AG20443 (cell line): ENCODE measurements at regions not wholly inside any gene's neighbourhood (a gene's known extent, or its start where the extent isn't known, plus 50 kb on each side); places are given as distances from the start of the nearest gene placed in this dataset.
A peak's percentile ranks its signal among the peaks of the same experiment; 100 is the strongest.

Source experiments
- DNase-seq: peaks from one replicate; pipeline ENCODE4 v3.0.0; 2012; ENCODE audit warnings: low spot score, mixed read lengths

DNA sequence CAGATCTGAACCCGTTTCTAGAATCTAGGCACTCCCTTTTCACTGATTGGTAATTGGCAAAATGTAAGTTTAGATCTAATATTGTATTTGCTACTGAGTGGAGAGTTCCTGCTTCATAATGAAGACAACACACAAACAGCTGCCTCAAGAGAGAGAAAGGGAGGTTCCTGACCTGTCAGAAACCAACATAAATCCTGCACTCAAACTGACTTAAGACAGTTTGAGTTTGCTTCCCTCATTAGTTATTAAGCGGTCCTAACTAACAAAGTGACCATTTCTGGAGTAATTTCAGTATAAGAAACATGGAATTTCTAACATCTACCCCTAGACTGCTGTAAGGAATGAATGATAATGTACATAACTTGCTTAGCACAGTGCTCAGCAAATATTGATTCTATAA is 191.2 kb downstream of the METTL4 start:
- DNase-seq = no peak

DNA sequence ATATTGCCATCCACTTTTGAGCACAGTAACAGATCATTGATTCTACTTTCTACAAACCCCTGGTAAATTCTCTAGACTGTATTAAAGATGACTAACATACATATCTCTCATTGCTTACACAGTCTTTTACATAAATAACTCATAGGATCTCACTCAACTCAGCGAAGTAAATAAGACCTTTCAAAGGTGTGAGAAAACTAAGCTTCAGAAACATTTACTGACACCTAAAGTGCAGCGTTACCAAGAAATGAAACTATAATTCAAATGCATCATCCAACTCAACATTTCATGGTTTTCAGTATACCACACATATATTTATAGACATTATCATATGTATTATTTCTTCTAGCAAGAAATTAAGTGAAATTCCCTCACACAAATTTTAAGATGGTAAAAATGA is 189.8 kb downstream of the METTL4 start:
- no peak for DNase-seq

DNA sequence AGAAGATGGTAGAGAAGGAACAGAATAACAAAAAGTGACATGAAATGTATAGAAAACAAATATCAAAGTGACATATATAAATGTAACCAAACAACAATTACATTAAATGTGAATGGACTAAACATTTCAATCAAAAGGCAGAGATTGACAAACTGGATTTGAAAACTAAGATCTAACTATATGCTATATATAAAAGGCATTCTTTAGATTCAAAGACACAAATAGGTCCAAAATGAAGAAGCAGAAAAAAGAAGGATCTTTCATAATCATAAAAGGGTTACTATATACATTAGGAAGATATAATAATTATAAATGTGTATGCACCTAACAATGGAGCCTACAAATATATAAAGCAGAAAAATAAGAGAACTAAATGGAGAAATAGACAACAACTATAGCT is 183.7 kb downstream of the METTL4 start:
- DNase-seq = no peak

DNA sequence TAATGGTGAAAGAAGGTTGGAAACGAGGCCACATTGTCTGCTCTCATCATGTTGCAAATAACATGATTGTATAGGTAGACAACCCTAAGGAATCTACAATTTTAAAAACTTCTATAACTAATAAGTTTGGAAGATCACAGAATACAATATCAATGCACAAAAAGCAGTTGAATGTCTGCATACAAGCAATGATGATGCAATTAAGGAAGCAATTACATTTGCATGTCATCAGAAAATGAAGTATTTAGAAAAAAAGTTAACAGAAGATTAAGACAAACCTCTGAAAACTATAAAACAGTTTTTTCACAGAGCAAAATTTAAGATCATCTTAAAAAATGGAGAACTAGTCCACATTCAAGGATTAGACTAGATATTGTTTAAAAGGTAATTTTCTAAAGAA is 181.1 kb downstream of the METTL4 start:
- no peak for DNase-seq

DNA sequence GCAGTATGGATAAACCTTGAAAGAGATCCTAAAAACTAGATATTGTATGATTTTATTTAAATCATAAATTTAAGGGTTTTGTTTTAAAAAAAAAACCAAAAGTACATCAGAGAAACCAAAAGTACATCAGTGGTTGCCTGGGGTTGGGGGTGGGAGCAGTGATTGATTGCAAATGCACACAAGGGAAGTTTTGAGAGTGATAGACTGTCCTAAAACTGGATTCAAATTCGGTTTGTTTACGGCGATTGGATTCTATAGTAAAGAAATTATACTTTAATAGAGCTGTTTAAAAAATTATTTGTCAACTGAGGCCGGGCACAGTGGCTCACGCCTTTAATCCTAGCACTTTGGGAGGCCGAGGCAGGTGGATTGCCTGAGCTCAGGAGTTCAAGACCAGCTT is 179.8 kb downstream of the METTL4 start:
- DNase-seq = no peak

DNA sequence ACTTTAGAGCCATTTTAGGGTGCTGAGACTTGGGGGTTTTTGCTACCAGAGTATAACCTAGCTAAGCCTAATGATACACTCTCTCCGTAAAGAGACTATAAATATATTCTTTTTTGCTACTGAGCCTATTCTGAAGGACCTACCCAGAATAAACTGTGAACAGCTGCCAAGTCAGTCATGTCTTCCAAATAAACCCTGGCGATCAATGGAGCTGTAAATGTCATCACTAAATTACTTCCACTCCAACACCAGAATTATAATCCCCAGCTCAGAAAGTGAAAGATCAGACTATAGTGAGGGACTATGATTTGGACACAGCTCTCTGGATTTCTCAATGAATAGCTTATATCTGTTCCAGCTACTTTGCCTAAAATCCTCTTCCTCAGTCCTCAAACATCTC is 178.9 kb downstream of the METTL4 start:
- DNase-seq = no peak

DNA sequence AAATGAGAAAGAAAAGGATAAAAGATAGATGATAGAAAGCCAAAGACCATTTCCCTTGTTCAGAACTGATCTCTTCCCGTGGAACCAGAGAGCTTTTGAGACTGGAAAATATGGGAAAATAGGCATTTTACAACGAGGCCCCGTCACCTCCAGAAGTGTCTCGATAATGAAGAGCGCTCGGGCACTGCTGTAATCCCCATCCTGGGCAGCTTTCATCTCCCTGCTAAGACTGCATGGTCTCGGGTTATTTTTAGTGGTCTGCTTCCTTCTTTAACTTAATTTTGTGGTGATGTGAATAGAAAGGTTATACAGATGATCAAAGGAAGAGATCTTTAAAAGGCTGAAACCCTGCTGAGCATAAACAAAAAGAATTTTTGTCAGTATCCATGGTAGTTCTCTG is 176.6 kb downstream of the METTL4 start:
- no peak for DNase-seq

DNA sequence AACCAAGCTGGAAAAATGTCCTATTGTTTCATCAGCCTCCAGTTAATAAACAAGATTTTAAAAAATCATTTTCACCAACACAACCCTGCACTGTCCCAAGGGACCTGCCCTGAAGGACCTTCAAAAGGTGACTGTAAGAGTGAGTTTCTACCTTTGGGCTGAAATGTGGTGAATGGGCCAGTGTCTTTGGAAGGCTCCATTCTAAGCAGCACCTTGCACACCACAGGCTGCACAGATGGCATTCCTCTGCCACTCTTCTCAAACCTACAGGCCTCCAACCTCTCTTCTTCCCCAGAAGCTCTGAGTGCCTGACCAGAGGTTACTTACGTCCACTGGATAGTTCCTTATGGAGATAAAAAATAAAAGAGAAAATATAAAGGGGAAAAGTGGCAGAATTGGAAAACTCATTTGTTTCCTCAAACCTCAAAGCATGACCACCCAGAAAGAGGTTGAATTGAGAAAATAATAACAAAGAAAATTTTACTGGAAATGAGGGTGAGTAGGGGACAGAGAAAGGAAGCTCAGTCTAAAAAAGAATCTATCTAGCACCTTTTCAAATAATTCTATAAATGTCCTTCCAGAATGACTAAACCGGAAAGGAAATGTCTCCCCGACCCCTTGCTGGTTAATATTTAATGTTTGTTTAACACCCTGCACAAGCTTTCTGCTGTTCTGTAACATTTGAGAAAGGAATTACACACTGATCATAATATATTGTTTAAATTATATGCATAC is 175.7 kb downstream of the METTL4 start:
- DNase-seq = no peak

DNA sequence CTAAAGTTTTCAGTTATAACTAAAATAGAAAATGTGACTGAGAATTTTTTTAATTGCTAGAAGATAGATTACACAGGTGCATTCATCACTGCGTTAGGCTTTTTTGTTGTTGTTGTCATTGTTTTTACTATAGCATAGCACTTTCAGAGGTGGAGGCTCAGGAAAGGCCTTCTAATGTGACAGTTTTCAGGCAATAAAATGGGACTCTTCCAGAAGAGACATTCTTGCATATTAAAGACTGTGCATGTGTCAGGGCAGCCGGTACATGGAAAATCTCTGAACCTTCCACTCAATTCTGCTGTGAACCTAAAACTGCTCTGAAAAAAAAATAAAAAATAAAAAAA is 175.2 kb downstream of the METTL4 start:
- DNase-seq = no peak

DNA sequence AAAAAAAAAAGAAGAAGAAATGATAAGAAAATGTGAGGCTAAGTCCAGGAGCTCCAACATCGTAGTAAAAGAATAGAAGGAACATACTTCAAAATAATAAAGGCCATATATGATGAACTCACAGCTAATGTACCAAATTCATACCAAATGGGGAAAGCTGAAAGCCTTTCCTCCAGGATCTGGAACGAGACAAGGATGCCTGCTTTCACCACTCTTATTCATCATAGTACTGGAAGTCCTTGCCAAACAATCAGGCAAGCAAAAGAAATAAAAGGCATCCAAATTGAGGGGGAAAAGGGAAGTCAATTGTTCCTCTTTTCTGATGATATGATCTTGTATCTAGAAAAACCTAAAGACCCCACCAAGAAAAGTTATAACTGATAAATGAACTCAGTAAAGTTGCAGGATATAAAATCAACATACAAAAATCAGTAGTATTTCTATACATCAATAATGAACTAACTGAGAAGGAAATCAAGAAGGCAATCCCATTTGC is 170.6 kb downstream of the METTL4 start:
- DNase-seq = no peak

DNA sequence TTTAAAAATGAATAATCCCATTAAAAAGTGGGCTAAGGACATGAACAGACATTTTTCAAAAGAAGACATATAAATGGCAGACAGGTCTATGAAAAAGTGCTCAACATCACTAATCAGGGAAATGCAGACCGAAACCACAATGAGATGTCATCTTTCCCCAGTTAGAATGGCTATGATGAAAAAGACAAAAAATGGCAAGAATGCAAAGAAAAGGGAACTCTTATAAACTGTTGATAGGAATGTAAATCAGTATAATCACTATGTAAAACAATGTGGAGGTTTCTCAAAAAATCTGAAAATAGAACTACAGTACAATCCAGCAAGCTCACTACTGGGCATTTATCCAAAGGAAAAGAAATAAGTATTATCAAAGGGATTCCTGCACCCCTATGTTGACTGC is 169.2 kb downstream of the METTL4 start:
- no peak for DNase-seq

DNA sequence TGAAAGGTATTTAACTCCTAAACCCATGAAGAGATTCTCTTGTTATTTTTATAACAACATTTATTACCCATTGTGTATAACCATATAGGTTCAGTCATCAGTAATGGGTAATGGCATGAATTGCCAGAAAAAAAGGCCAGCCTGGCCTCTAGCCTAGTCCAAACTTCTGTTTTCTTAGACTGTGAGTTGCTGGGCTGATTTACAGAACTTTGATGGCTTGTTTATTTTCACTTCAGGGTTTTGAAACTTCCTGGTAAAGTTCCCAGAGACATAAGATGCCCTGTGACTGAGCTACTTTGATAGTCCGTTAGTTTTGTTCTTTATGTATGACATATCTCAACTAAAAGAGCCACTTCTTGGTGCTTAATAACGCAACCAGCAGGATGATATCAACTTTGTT is 164.8 kb downstream of the METTL4 start:
- DNase-seq = no peak

DNA sequence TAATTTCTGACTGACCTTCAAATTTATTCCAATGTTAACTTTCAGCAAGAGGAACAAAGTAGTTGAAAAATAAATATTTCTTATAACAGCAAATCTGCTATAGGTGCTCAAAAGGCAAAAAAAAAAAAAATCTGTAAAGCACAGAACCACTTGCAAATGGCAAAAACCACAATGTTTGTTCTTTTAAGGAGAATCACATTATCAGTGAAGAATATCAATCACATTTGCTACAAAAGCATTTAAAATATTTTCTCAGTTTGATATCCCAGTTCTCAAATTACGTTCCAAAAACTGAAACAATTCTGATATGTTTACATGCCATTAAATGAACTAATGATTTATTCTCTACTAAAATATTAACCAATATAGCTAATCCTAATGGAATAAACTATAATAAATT is 163.3 kb downstream of the METTL4 start:
- no peak for DNase-seq

DNA sequence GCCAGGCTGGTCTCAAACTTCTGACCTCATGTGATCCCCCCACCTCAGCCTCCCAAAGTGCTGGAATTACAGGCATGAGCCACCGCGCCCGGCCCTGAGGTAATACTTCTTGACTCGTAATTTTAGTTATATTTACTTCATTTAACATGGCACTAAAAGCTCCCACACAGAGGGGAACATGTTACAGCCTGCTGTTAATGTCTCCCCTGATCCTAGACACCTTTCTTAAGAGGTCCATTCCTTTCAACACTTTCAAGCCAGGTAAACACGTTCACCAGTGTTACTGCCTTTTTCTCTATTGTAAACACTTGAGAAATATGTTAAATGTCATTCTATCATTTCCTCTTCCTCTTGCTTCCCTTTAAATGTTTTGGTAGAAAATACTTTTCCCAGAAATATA is 161.4 kb downstream of the METTL4 start:
- DNase-seq = no peak

DNA sequence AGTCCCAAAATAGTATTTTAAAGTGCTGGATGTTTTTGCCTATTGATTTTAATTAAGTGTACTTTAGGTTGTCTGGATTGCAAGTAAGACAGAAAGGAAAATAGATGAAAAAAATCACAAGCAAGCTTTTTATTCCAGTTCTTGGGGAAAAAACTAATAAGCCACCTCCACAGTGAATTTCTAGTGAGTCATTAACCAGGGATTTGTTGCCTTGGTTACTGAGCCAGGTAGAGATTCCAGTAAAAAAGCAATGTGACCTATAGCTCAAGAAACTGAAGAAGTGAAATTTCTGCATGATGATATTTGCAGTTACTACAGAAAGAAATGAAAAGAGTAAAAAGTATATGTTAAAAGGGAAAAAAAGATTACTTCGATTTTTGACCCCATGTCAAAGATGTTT is 160.6 kb downstream of the METTL4 start:
- no peak for DNase-seq

DNA sequence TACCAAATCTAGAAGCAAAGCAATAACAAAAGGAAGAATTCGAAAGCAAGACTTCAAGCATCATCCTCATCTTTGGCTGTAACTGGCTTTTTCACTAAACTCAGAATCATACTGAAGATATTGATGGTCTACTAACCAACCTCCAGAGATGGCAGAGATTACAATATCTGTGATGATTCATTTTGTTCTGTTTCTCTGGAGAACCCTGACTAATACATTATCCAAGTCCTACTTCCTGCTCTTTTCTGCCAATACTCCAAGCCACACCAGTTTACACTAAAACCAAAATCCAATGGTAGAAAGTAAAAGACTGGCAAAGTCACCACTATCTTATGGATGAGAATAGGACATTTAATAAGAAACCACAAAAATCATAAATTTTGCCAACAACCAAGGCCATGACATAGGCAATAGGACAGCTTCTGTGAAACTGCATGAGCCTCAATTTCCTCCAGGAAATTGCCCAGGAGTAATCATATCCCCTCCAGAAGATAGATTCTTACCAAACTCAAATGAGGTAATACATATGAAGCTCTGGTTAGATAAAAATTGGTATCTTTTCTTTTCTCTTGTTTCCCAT is 159.8 kb downstream of the METTL4 start:
- peak; percentile 33 for DNase-seq

DNA sequence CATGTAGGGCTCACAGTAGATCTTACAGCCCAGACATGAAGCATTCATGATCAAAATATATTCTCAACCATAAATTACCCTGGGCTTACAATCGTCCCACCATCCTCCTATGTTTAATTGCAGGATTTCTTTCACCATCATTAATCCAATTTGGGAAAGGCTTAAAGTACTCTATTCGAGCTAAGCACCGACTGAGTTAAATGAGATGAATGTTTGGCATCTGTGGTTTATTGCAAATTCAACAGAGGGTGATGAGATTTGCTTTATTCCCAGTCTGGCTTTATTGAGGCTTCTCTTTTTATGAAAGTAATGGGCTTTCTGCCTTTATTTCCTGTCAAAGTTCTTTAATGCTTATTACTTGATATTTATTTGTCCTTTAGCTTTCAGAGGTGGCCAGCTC is 159.0 kb downstream of the METTL4 start:
- DNase-seq = no peak

DNA sequence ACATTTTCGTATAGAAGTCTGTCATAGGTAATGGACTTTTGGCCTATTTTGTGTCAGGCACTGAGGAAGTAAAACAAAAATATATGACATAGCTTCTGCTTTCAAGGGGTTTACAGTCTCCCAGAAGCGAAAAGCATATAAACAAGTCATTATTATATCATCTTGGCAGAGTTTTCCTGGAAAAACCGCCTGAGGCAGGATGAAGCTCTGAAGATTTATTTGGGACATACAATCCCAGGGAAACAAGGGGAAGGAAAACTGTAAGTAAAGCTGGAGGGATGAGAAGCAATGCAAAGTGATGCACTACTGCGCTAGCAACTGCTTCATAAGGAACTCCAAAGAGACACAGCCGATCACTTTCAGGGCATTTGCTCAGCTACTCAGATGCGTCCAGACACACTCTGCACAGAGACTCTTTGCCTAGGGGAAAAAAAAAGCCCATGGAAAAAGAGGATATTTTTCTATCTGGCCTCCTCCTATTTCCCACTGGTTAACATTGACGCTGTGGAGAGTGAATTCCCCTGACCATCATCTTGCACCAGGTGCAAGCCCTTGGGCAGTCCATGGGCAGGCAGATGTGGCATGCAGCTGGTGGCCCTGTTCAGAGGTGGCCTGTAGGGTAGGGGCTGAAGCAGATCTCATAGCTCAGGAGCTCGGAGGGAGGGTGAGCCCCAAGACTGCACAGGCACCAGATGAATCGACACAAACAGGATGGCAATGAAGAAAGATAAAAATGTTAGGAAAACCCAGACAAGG is 158.1 kb downstream of the METTL4 start:
- DNase-seq = no peak

DNA sequence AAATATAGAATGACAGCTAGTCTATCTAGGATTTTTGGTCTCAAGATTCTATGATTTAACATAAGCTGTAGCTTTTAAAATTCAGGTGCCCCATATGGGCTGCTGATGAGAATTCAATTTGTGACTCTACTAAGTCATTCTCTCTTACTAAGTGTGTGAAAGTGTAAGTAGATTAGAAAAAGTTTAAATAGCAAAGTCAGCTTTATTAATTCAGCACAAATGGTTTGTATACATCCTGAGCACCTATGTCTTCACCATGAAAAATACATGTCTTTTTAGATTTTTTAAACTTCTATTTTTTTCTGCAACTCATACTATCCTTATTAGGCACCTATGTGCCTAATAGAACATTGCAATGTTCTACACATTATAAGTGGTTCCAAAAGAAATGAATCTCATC is 157.1 kb downstream of the METTL4 start:
- no peak for DNase-seq

DNA sequence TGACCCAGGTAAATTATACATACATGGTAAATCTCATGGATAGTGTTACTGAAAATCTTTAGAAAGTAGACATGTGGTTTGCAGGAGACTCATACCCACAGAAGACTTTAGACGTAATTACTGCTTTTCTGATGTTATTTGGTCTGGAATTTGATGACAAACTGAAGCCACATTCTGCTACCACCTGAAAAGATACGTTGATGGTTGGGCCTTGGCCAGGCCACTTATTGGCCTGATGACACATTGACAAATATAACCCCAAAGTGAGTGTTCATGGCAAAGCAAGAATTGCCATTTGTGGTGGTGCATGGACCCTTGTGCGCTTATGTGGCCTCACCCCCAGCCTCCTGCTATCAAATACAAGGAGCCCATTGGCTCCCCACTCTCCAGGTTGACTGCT is 155.6 kb downstream of the METTL4 start:
- no peak for DNase-seq

DNA sequence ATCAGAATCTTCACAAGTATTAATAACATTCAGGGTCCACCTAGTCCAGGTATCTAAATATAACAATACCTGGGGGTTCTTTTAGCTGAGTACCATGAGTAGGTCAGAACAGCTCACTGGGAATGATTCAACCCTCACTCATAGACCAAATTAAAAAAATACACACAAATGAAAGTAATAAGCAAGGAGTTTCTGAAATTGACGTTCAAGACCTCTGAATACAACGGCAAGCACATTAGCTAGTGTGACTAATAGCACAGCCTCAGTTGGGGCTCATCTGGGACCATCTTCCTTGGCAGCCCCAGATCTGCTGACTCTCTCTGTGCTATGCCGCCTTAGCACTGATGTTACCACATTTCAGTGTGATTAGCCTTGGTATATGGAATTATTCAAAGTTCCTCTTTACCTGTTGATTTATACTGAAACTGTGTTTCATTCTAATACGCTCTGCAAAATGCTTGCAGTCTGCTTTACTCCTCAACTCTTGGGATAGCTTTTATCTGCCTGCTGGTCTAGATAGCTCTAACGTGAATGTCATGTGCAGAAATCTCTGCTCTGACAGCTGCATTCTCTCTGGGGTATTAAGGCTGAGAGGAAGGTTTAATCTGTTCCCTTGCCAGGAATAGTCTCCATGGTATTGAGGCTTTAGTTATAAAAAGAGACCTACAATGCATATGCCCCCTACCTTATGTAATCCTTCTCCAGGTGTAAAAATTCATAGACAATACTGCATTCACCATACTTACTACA is 153.3 kb downstream of the METTL4 start:
- DNase-seq = peak; percentile 26

DNA sequence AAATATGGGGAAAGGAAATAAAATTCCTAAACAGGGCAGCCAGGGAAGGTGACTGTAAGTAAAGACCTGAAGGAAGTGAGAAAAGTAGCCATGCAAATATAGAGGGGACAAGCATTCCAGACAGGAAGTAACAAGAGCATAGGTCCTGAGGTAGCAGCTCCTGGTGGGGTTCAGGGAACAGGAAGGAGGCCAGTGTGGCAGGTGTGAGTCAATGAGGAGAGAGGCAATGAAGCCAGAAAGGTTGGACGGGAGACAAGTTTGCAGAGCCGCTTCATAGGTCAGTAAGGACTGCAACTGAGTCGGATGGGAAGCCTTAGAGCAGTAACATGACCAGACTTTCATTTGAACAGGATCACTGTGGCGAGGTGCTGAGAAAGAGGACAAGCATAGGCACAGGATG is 150.9 kb downstream of the METTL4 start:
- no peak for DNase-seq

DNA sequence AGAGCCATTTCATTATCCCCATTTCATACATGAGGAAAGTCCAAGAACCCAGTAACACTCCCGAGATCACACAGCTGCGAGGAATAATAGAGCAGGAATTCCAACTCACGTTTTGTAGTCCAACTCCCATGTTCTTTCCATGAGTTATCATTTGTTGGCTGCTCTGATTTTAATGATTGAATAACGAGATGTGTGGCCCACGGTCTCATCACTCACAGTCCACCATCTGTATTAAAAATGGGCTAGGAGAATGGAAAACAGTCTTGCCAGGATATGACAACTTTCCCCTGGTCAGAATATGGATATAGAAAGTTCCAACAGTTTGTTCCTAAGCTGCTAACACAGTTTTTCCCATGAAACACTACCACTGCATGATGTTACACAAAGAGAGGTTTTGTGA is 147.5 kb downstream of the METTL4 start:
- DNase-seq = no peak
